Hepatocyte (in vitro differentiated cells): ENCODE measurements at regions not wholly inside any gene's neighbourhood (a gene's known extent, or its start where the extent isn't known, plus 50 kb on each side); places are given as distances from the start of the nearest gene placed in this dataset.

ENCODE experiments used
- CTCF ChIP-seq: fragments of 200-600 bp; sonication (generic); IDR thresholded peaks from 2 replicates; pipeline ENCODE4 v1.5.1; 2016; ENCODE audit warnings: antibody characterized with exemption, mild to moderate bottlenecking; ENCODE audit not compliant: poor library complexity
- EZH2 ChIP-seq: fragments of 200-600 bp; sonication (generic); IDR thresholded peaks from 2 replicates; pipeline ENCODE4 v1.6.1; 2016; ENCODE audit warnings: antibody characterized with exemption, mild to moderate bottlenecking, borderline replicate concordance
- EZH2phosphoT487 ChIP-seq: fragments of 200-600 bp; sonication (generic); IDR thresholded peaks from one replicate; pipeline ENCODE4 v1.6.1; 2018; ENCODE audit warnings: antibody characterized with exemption, mild to moderate bottlenecking, low read depth, moderate library complexity; ENCODE audit not compliant: unreplicated experiment, severe bottlenecking

- TF ChIP-seq CTCF (no peak), EZH2 (no peak), EZH2phosphoT487 (no peak)
These were observed 144.9 kb downstream of the ACTR3 start for GRCh38 chr2:114034742-114035141.
